MCF 10A (cell line): ENCODE measurements at regions not wholly inside any gene's neighbourhood (a gene's known extent, or its start where the extent isn't known, plus 50 kb on each side); places are given as distances from the start of the nearest gene placed in this dataset.

Experiments
- BruUV-seq: library from RNA; stranded (reverse); fragments of 400-500 nt; replicated peaks from 2 replicates; lab custom pipeline; 2021; lab: Mats Ljungman, UMichigan
- CTCF ChIA-PET: fragments of 300-600 bp; sonication (Branson Sonifier 250); formaldehyde crosslinking; extraction: SDS; loops from one replicate; lab custom pipeline; 2021; ENCODE audit warnings: antibody characterized with exemption, inconsistent platforms; lab: Yijun Ruan, JAX
- POLR2A ChIA-PET: fragments of 300-600, 350-650 bp; sonication (Branson Sonifier 250); formaldehyde crosslinking; extraction: SDS; loops from one replicate; lab custom pipeline; 2020; ENCODE audit warnings: antibody characterized with exemption, inconsistent platforms; lab: Yijun Ruan, JAX
- DNase-seq: peaks from one replicate; pipeline ENCODE4 v3.0.0-alpha.2; 2018; ENCODE audit not compliant: unreplicated experiment
- H3K27ac Mint-ChIP-seq: one replicate; pipeline ENCODE4 v1.8.0; 2022; ENCODE audit warnings: mild to moderate bottlenecking, low read depth, mixed read lengths; ENCODE audit not compliant: unreplicated experiment
- H3K27me3 Mint-ChIP-seq: one replicate; pipeline ENCODE4 v1.8.0; 2022; ENCODE audit warnings: mixed read lengths; ENCODE audit not compliant: insufficient read depth, unreplicated experiment
- H3K36me3 Mint-ChIP-seq: one replicate; pipeline ENCODE4 v1.8.0; 2022; ENCODE audit warnings: mild to moderate bottlenecking, moderate library complexity, mixed read lengths; ENCODE audit not compliant: insufficient read depth, unreplicated experiment
- H3K4me1 Mint-ChIP-seq: one replicate; pipeline ENCODE4 v1.8.0; 2022; ENCODE audit warnings: mixed read lengths; ENCODE audit not compliant: insufficient read depth, unreplicated experiment
- H3K4me3 Mint-ChIP-seq: one replicate; pipeline ENCODE4 v1.8.0; 2022; ENCODE audit warnings: mild to moderate bottlenecking, moderate library complexity, mixed read lengths; ENCODE audit not compliant: unreplicated experiment
- H3K9me3 Mint-ChIP-seq: one replicate; pipeline ENCODE4 v1.8.0; 2022; ENCODE audit warnings: mixed read lengths; ENCODE audit not compliant: unreplicated experiment
- intact Hi-C: fragments of 100-400 bp; cut with micrococcal nuclease; formaldehyde crosslinking; loops from 2 replicates; pipeline ENCODE4 v1.14.1; 2022
- TF ChIP-seq, protein P1 (sequence below): fragments of 200-600 bp; IDR thresholded peaks from one replicate; pipeline ENCODE4 v1.8.0; 2022; ENCODE audit warnings: antibody characterized with exemption, mild to moderate bottlenecking; ENCODE audit not compliant: unreplicated experiment

- CTCF ChIA-PET, result no interaction called here
- peaks cover 8% of the 10 kb centered on the region for H3K9me3 Mint-ChIP-seq
- peak; percentile 64 for DNase-seq
- POLR2A ChIA-PET, result interaction anchor here (1.1 to 1.2 kb wide), 2 partner anchors 108 to 122 kb away, joined by 3 to 7 read pairs; no protein-coding TSS in a partner anchor
- no peaks in the 10 kb centered on the region for H3K36me3 Mint-ChIP-seq
- H3K4me3 Mint-ChIP-seq, result no peak overlapping the region
- H3K27me3 Mint-ChIP-seq, result no peaks in the 10 kb centered on the region
- intact Hi-C loops, result no loop called here
- peaks cover 16% of the 10 kb centered on the region for H3K4me1 Mint-ChIP-seq
- H3K27ac Mint-ChIP-seq, result no peak overlapping the region
- BruUV-seq, result no TSS peak
- TF ChIP-seq, protein P1, sequence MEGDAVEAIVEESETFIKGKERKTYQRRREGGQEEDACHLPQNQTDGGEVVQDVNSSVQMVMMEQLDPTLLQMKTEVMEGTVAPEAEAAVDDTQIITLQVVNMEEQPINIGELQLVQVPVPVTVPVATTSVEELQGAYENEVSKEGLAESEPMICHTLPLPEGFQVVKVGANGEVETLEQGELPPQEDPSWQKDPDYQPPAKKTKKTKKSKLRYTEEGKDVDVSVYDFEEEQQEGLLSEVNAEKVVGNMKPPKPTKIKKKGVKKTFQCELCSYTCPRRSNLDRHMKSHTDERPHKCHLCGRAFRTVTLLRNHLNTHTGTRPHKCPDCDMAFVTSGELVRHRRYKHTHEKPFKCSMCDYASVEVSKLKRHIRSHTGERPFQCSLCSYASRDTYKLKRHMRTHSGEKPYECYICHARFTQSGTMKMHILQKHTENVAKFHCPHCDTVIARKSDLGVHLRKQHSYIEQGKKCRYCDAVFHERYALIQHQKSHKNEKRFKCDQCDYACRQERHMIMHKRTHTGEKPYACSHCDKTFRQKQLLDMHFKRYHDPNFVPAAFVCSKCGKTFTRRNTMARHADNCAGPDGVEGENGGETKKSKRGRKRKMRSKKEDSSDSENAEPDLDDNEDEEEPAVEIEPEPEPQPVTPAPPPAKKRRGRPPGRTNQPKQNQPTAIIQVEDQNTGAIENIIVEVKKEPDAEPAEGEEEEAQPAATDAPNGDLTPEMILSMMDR, result no peak
These were observed 179.1 kb downstream of the BLID start for GRCh38 chr11:121936781-121937447.

DNA sequence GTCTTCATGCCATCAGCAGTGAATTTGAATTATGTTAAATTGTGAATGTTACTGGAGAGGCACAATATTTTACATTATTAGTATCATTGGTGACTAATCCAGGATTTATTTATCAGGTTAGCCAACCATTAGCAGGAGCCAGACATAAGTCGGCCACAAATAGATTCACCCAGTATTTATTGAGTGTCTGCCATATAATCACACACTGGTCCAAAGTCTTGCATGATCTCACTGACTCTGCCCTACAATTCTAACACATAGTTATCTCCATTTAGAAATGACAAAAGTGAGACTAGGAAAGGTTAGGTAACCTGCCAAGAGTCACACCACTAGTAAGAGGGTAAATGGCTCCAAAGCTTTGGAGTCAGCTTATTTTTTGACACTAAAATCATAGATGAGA is 179.6 kb downstream of the BLID start:
- H3K4me1 Mint-ChIP-seq, result peaks cover 16% of the 10 kb centered on the region
- no TSS peak for BruUV-seq
- no peaks in the 10 kb centered on the region for H3K27me3 Mint-ChIP-seq
- intact Hi-C loops, result no loop called here
- no peaks in the 10 kb centered on the region for H3K36me3 Mint-ChIP-seq
- no peak overlapping the region for H3K4me3 Mint-ChIP-seq
- ChIA-PET POLR2A (interaction anchor here (1.1 to 1.2 kb wide), 2 partner anchors 109 to 121 kb away, joined by 3 to 7 read pairs; no protein-coding TSS in a partner anchor), CTCF (no interaction called here)
- no peak for DNase-seq
- TF ChIP-seq, protein P1, result no peak
- H3K9me3 Mint-ChIP-seq, result peaks cover 8% of the 10 kb centered on the region
- H3K27ac Mint-ChIP-seq, result no peak overlapping the region

- ChIA-PET POLR2A (no interaction called here), CTCF (interaction anchor here (0.7 to 1.0 kb wide), 2 partner anchors 255 to 1859 kb away, joined by 3 read pairs; no protein-coding TSS in a partner anchor)
- Mint-ChIP-seq H3K4me3 (no peak overlapping the region), H3K4me1 (peaks cover 16% of the 10 kb centered on the region), H3K9me3 (peaks cover 8% of the 10 kb centered on the region), H3K27me3 (no peaks in the 10 kb centered on the region), H3K36me3 (no peaks in the 10 kb centered on the region), H3K27ac (no peak overlapping the region)
- DNase-seq, result peak; percentile 63
- no TSS peak for BruUV-seq
- TF ChIP-seq, protein P1, result no peak
- intact Hi-C loops, result no loop called here
These were observed 182.3 kb downstream of the BLID start for GRCh38 chr11:121933694-121934093.

DNA sequence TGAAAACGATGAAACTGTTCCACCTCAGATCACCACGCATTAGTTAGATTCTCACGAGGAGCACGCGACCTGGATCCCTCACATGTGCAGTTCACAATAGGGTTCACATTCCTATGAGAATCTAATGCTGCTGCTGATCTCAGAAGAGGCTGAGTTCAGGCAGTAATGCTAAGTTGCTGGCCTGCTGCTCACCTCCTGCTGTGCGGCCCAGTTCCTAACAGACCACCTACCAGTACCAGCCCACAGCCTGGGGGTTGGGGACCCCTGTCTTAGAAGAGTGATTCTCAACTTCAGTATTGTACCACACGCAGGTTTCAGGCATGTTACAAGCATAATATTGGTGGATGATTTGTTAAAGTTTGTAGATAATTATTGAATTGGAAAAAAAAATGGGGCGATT is 182.7 kb downstream of the BLID start:
- intact Hi-C loops, result no loop called here

More for the DNA sequence above, 182.7 kb downstream of the BLID start:
- Mint-ChIP-seq H3K36me3 (no peaks in the 10 kb centered on the region), H3K4me3 (no peak overlapping the region), H3K27me3 (no peaks in the 10 kb centered on the region), H3K27ac (no peak overlapping the region), H3K4me1 (peaks cover 16% of the 10 kb centered on the region), H3K9me3 (peaks cover 8% of the 10 kb centered on the region)
- TF ChIP-seq, protein P1, result no peak
- CTCF ChIA-PET, result interaction anchor here (0.7 to 1.0 kb wide), 2 partner anchors 256 to 1859 kb away, joined by 3 read pairs; no protein-coding TSS in a partner anchor
- no peak for DNase-seq
- POLR2A ChIA-PET, result no interaction called here
- no TSS peak for BruUV-seq
